GM19372 (cell line): ENCODE measurements at regions not wholly inside any gene's neighbourhood (a gene's known extent, or its start where the extent isn't known, plus 50 kb on each side); places are given as distances from the start of the nearest gene placed in this dataset.

Experiments
- ATAC-seq: cut with Tn5 transposase; IDR thresholded peaks from one replicate; pipeline ENCODE4 v1.9.1; 2021; ENCODE audit warnings: mild to moderate bottlenecking, low read depth, moderate library complexity; ENCODE audit not compliant: unreplicated experiment

- no peak for ATAC-seq
These were observed 194.8 kb downstream of the CHRDL1 start for GRCh38 chrX:110600745-110601310.

DNA sequence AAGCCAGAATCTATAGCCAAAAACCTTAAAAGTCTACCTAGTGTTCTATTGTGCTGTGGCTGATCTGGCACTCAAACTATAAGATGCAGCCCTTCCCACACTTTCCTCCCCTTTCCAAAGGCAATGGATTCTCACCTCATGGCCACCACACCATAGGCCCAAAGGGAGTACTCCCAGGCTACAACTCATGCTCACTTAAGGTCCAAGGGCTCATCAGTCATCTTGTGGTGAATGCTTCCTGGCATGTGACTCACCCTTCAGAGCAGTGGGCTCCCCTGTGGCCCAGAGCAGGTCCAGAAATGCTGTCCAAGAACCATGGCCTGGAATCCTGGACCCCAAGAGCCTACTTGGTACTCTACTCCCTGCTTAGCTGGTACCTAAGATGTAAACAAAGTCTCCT lies 181.0 kb downstream of the CHRDL1 start:
- ATAC-seq: no peak
